ENCODE measurements at regions not wholly inside any gene's neighbourhood (a gene's known extent, or its start where the extent isn't known, plus 50 kb on each side); places are given as distances from the start of the nearest gene placed in this dataset.

GRCh38 chr7:155216475-155217272 is 81.0 kb upstream of the INSIG1 start:
- no peak for DNase-seq

GRCh38 chr7:155217634-155218033 is 80.0 kb upstream of the INSIG1 start:
- no peak for DNase-seq

- no peak for DNase-seq
Measured at GRCh38 chr7:155218276-155219153, 79.2 kb upstream of the INSIG1 start.

GRCh38 chr7:155219154-155219531 is 78.5 kb upstream of the INSIG1 start:
- DNase-seq: no peak

- no peak for DNase-seq
Measured at GRCh38 chr7:155219947-155220769, 77.5 kb upstream of the INSIG1 start.

GRCh38 chr7:155220903-155221302 is 76.8 kb upstream of the INSIG1 start:
- DNase-seq: no peak

- DNase-seq: no peak
Measured at GRCh38 chr7:155221547-155221946, 76.1 kb upstream of the INSIG1 start.

- DNase-seq: no peak
Measured at GRCh38 chr7:155222061-155222460, 75.6 kb upstream of the INSIG1 start.

GRCh38 chr7:155222573-155222972 is 75.1 kb upstream of the INSIG1 start:
- peak; percentile 36 for DNase-seq

- no peak for DNase-seq
Measured at GRCh38 chr7:155223021-155223420, 74.7 kb upstream of the INSIG1 start.

- DNase-seq: no peak
Measured at GRCh38 chr7:155223503-155223902, 74.2 kb upstream of the INSIG1 start.

- DNase-seq: no peak
Measured at GRCh38 chr7:155224116-155224811, 73.4 kb upstream of the INSIG1 start.

GRCh38 chr7:155225095-155225494 is 72.6 kb upstream of the INSIG1 start:
- DNase-seq: no peak

GRCh38 chr7:155225516-155225915 is 72.2 kb upstream of the INSIG1 start:
- DNase-seq: no peak

- DNase-seq: no peak
Measured at GRCh38 chr7:155226261-155227003, 71.2 kb upstream of the INSIG1 start.

GRCh38 chr7:155227004-155227787 is 70.5 kb upstream of the INSIG1 start:
- no peak for DNase-seq

GRCh38 chr7:155227788-155228458 is 69.8 kb upstream of the INSIG1 start:
- no peak for DNase-seq

GRCh38 chr7:155228459-155228845 is 69.2 kb upstream of the INSIG1 start:
- DNase-seq: peak; percentile 36

- DNase-seq: no peak
Measured at GRCh38 chr7:155228894-155229293, 68.8 kb upstream of the INSIG1 start.

GRCh38 chr7:155229548-155230168 is 68.0 kb upstream of the INSIG1 start:
- no peak for DNase-seq

Data from fibroblast of skin of abdomen (primary cell).